Ovary (tissue), 3 donors: ENCODE measurements at regions not wholly inside any gene's neighbourhood (a gene's known extent, or its start where the extent isn't known, plus 50 kb on each side); places are given as distances from the start of the nearest gene placed in this dataset.

Experiments
- CTCF ChIP-seq, 3 donors: fragments of 450-650 bp in 2 of 3; fragments of 200-600 bp in 1 of 3; IDR thresholded peaks; one replicate each; pipeline versions ENCODE4 v1.5.1 to v1.8.0; 2016 to 2022; ENCODE audit warnings: antibody characterized with exemption in 3 of 3, mild to moderate bottlenecking in 1 of 3
- EP300 ChIP-seq: sonication (generic); formaldehyde crosslinking; IDR thresholded peaks from one replicate; pipeline ENCODE4 v1.6.1; 2017; ENCODE audit warnings: antibody characterized with exemption
- donor health status: DM: no; HTN: no; CAD: no.

GRCh38 chr3:106943071-106943470 is 434.2 kb upstream of the CCDC54 start:
- TF ChIP-seq EP300 (no peak), CTCF (IDR thresholded peaks at IDR 0.05) (no peak)
